H9 (cell line): ENCODE measurements at regions not wholly inside any gene's neighbourhood (a gene's known extent, or its start where the extent isn't known, plus 50 kb on each side); places are given as distances from the start of the nearest gene placed in this dataset.
"Not testable (repeated sequence)": the region's sequence is repeated elsewhere in the genome, so short reads cannot be mapped to it uniquely, and the experiment has no call there.

Experiments
- DNase-seq: peaks from one replicate; pipeline ENCODE4 v3.0.0-alpha.2; 2017
- H2AFZ ChIP-seq: one replicate; pipeline ENCODE4 v1.6.1; 2013; ENCODE audit warnings: mild to moderate bottlenecking, low read length, control low read depth, moderate library complexity
- H2AK5ac ChIP-seq: 2 replicates; pipeline ENCODE4 v1.6.1; 2013; ENCODE audit warnings: low read length, control low read depth, mixed read lengths; ENCODE audit not compliant: insufficient read length
- H2BK120ac ChIP-seq: one replicate; pipeline ENCODE4 v1.6.1; 2013; ENCODE audit warnings: low read depth, mild to moderate bottlenecking, low read length, control low read depth, inconsistent platforms; ENCODE audit not compliant: poor library complexity, severe bottlenecking
- H2BK12ac ChIP-seq: 2 replicates; pipeline ENCODE4 v1.6.1; 2013; ENCODE audit warnings: low read length, control low read depth, mixed read lengths, low read depth; ENCODE audit not compliant: insufficient read length
- H2BK15ac ChIP-seq: 2 replicates; pipeline ENCODE4 v1.6.1; 2013; ENCODE audit warnings: low read depth, low read length, control low read depth
- H2BK20ac ChIP-seq: one replicate; pipeline ENCODE4 v1.6.1; 2013; ENCODE audit warnings: low read depth, mild to moderate bottlenecking, low read length, control low read depth, inconsistent platforms; ENCODE audit not compliant: poor library complexity, severe bottlenecking
- H2BK5ac ChIP-seq: 2 replicates; pipeline ENCODE4 v1.6.1; 2013; ENCODE audit warnings: low read length, control low read depth, mixed read lengths; ENCODE audit not compliant: insufficient read length
- H3K14ac ChIP-seq: 2 replicates; pipeline ENCODE4 v1.6.1; 2013; ENCODE audit warnings: low read length, control low read depth; ENCODE audit not compliant: insufficient read depth
- H3K18ac ChIP-seq: 2 replicates; pipeline ENCODE4 v1.6.1; 2013; ENCODE audit warnings: low read depth, mild to moderate bottlenecking, mixed read lengths, low read length, control low read depth; ENCODE audit not compliant: insufficient read length
- H3K23ac ChIP-seq: 2 replicates; pipeline ENCODE4 v1.6.1; 2013; ENCODE audit warnings: low read length, control low read depth, mixed read lengths, low read depth; ENCODE audit not compliant: insufficient read length
- H3K23me2 ChIP-seq: 2 replicates; pipeline ENCODE4 v1.6.1; 2013; ENCODE audit warnings: low read depth, mild to moderate bottlenecking, mixed read lengths, low read length, control low read depth; ENCODE audit not compliant: insufficient read length, poor library complexity, severe bottlenecking
- H3K27ac ChIP-seq: 2 replicates; pipeline ENCODE4 v1.5.1; 2013; ENCODE audit warnings: low read length, control low read depth, mixed read lengths, low read depth; ENCODE audit not compliant: insufficient read length
- H3K27me3 ChIP-seq: 2 replicates; pipeline ENCODE4 v1.6.1; 2013; ENCODE audit warnings: low read length, control low read depth, inconsistent platforms; ENCODE audit not compliant: insufficient read depth
- H3K4ac ChIP-seq: 2 replicates; pipeline ENCODE4 v1.6.1; 2013; ENCODE audit warnings: low read depth, mild to moderate bottlenecking, control low read depth, inconsistent platforms, low read length, moderate library complexity
- H3K4me1 ChIP-seq: 2 replicates; pipeline ENCODE4 v1.6.1; 2013; ENCODE audit warnings: low read length, control low read depth, inconsistent platforms; ENCODE audit not compliant: insufficient read depth
- H3K4me2 ChIP-seq: 2 replicates; pipeline ENCODE4 v1.6.1; 2013; ENCODE audit warnings: low read length, control low read depth, mixed read lengths; ENCODE audit not compliant: insufficient read length, insufficient read depth
- H3K56ac ChIP-seq: 2 replicates; pipeline ENCODE4 v1.6.1; 2013; ENCODE audit warnings: low read depth, mild to moderate bottlenecking, mixed read lengths, low read length, control low read depth; ENCODE audit not compliant: insufficient read length
- H3K79me1 ChIP-seq: 2 replicates; pipeline ENCODE4 v1.6.1; 2013; ENCODE audit warnings: low read depth, mild to moderate bottlenecking, moderate library complexity, low read length, control low read depth, inconsistent platforms; ENCODE audit not compliant: insufficient read depth, poor library complexity, severe bottlenecking
- H3K79me2 ChIP-seq: 2 replicates; pipeline ENCODE4 v1.6.1; 2013; ENCODE audit warnings: low read length, control low read depth, inconsistent platforms; ENCODE audit not compliant: insufficient read depth
- H3K9ac ChIP-seq: 2 replicates; pipeline ENCODE4 v1.6.1; 2013; ENCODE audit warnings: low read length, control low read depth, mixed read lengths; ENCODE audit not compliant: insufficient read length; ENCODE audit errors: extremely low read depth
- H3K9me3 ChIP-seq: one replicate; pipeline ENCODE4 v1.6.1; 2013; ENCODE audit warnings: low read depth, low read length, inconsistent platforms; ENCODE audit not compliant: control insufficient read depth
- H3T11ph ChIP-seq: one replicate; pipeline ENCODE4 v1.6.1; 2013; ENCODE audit warnings: mild to moderate bottlenecking, low read length, control low read depth, inconsistent platforms
- H4K20me1 ChIP-seq: one replicate; pipeline ENCODE4 v1.6.1; 2013; ENCODE audit not compliant: control insufficient read depth, insufficient read length, insufficient read depth
- H4K5ac ChIP-seq: 2 replicates; pipeline ENCODE4 v1.6.1; 2013; ENCODE audit warnings: low read depth, mild to moderate bottlenecking, mixed read lengths, low read length, control low read depth; ENCODE audit not compliant: insufficient read length
- H4K8ac ChIP-seq: replicated peaks from 2 replicates; pipeline ENCODE4 v1.6.1; 2013; ENCODE audit warnings: low read length, control low read depth, mixed read lengths, low read depth; ENCODE audit not compliant: insufficient read length
- H4K91ac ChIP-seq: 2 replicates; pipeline ENCODE4 v1.6.1; 2013; ENCODE audit warnings: low read depth, mild to moderate bottlenecking, moderate library complexity, mixed read lengths, low read length, control low read depth; ENCODE audit not compliant: insufficient read length
- H3K27ac Mint-ChIP-seq, 3 experiments: 2 replicates in 2 of 3; 3 replicates in 1 of 3; pipeline ENCODE4 v1.8.0; 2020 to 2021; ENCODE audit warnings: mixed read lengths in 3 of 3, mild to moderate bottlenecking in 1 of 3, moderate library complexity in 1 of 3
- H3K27me3 Mint-ChIP-seq: 2 replicates; pipeline ENCODE4 v1.8.0; 2021; ENCODE audit warnings: low read depth, mild to moderate bottlenecking, moderate library complexity, mixed read lengths
- H3K36me3 Mint-ChIP-seq, 3 experiments: 2 replicates in 2 of 3; 3 replicates in 1 of 3; pipeline ENCODE4 v1.8.0; 2020 to 2021; ENCODE audit warnings: low read depth in 3 of 3, mixed read lengths in 3 of 3; ENCODE audit not compliant: insufficient read depth in 1 of 3
- H3K4me1 Mint-ChIP-seq, 2 experiments: 2 replicates each; pipeline ENCODE4 v1.8.0; 2020; ENCODE audit warnings: mixed read lengths in 2 of 2
- H3K4me3 Mint-ChIP-seq, 2 experiments: 2 replicates in 1 of 2; 3 replicates in 1 of 2; pipeline ENCODE4 v1.8.0; 2020 to 2021; ENCODE audit warnings: mild to moderate bottlenecking in 2 of 2, mixed read lengths in 2 of 2, moderate library complexity in 1 of 2
- H3K9me3 Mint-ChIP-seq, 2 experiments: 2 replicates in 1 of 2; 3 replicates in 1 of 2; pipeline ENCODE4 v1.8.0; 2020; ENCODE audit warnings: mild to moderate bottlenecking in 2 of 2, mixed read lengths in 2 of 2, moderate library complexity in 1 of 2
- WGBS: extraction: QIAGEN DNeasy Blood & Tissue Kit; methylation state at CpG from one replicate; pipeline ENCODE4 v1.1.7; 2013; ENCODE audit warnings: missing lambda C conversion rate, low lambda C conversion rate, mixed read lengths; ENCODE audit not compliant: insufficient read length; ENCODE audit errors: extremely low coverage; 5-methylcytosine and 5-hydroxymethylcytosine counted together

- H4K8ac ChIP-seq, H3K4me2 ChIP-seq, H3K79me1 ChIP-seq, H3K27me3 Mint-ChIP-seq, H3K23ac ChIP-seq, H3K4me1 ChIP-seq, H3K23me2 ChIP-seq, H2BK12ac ChIP-seq, H3K14ac ChIP-seq, H3K9me3 ChIP-seq, H2BK5ac ChIP-seq, H3K9me3 Mint-ChIP-seq, H3K9ac ChIP-seq, H3K27ac ChIP-seq, H4K91ac ChIP-seq, H4K20me1 ChIP-seq, H3K4me1 Mint-ChIP-seq, H3T11ph ChIP-seq, H3K36me3 Mint-ChIP-seq, H2BK20ac ChIP-seq, H4K5ac ChIP-seq, H3K4me3 Mint-ChIP-seq, H3K18ac ChIP-seq, H2AK5ac ChIP-seq, H3K27me3 ChIP-seq, H3K27ac Mint-ChIP-seq, H3K4ac ChIP-seq, H2BK15ac ChIP-seq, H2AFZ ChIP-seq, DNase-seq, H2BK120ac ChIP-seq, H3K79me2 ChIP-seq, H3K56ac ChIP-seq: not testable (repeated sequence)
- no CpG with 5 or more reads among the region's 7 CpGs for WGBS
Observed at GRCh38 chr15:31649634-31650033, 323.0 kb downstream of the KLF13 start.
